Stimulated activated naive CD8-positive, alpha-beta T cell treated with anti-CD3 and anti-CD28 coated beads, Interleukin-15, amount 100 ng/mL, for 72 hours (primary cell): ENCODE measurements at regions not wholly inside any gene's neighbourhood (a gene's known extent, or its start where the extent isn't known, plus 50 kb on each side); places are given as distances from the start of the nearest gene placed in this dataset.
"Not testable (repeated sequence)": the region's sequence is repeated elsewhere in the genome, so short reads cannot be mapped to it uniquely, and the experiment has no call there.

ENCODE experiments used
- ATAC-seq: fragments of 150-1000 bp; cut with Tn5 transposase; 2 replicates; pipeline ENCODE4 v1.10.0; 2021; ENCODE audit warnings: mild to moderate bottlenecking, moderate library complexity
- DNase-seq, 2 donors: peaks; one replicate each; pipeline ENCODE4 v3.0.0; 2021 to 2022
- H3K27ac Mint-ChIP-seq, 2 donors: one replicate each; pipeline ENCODE4 v1.8.0; 2022; ENCODE audit warnings: mild to moderate bottlenecking in 2 of 2, mixed read lengths in 2 of 2, moderate library complexity in 2 of 2
- H3K27me3 Mint-ChIP-seq: one replicate; pipeline ENCODE4 v1.8.0; 2022; ENCODE audit warnings: mixed read lengths
- H3K4me1 Mint-ChIP-seq: one replicate; pipeline ENCODE4 v1.8.0; 2022; ENCODE audit warnings: mild to moderate bottlenecking, mixed read lengths
- H3K4me3 Mint-ChIP-seq, 2 donors: one replicate each; pipeline ENCODE4 v1.8.0; 2022; ENCODE audit warnings: mild to moderate bottlenecking in 2 of 2, mixed read lengths in 2 of 2, moderate library complexity in 1 of 2
- H3K9me3 Mint-ChIP-seq, 2 donors: one replicate each; pipeline ENCODE4 v1.8.0; 2022; ENCODE audit warnings: mixed read lengths in 2 of 2

DNA sequence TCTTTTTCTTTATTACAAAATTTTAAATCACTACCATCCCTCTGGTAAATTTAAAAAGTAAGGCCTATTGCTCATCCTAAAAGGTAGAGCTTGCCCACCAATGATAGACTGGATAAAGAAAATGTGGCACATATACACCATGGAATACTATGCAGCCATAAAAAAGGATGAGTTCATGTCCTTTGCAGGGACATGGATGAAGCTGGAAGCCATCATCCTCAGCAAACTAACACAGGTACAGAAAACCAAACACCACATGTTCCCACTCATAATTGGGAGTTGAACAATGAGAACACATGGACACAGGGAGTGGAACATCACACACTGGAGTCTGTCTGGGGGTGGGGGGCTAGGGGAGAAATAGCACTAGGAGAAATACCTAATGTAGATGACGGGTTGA lies 155.2 kb upstream of the NOCT start:
- H3K4me3 Mint-ChIP-seq, DNase-seq, ATAC-seq, H3K27ac Mint-ChIP-seq, H3K4me1 Mint-ChIP-seq, H3K9me3 Mint-ChIP-seq: not testable (repeated sequence)
- peaks cover 18% of the 10 kb centered on the region for H3K27me3 Mint-ChIP-seq

DNA sequence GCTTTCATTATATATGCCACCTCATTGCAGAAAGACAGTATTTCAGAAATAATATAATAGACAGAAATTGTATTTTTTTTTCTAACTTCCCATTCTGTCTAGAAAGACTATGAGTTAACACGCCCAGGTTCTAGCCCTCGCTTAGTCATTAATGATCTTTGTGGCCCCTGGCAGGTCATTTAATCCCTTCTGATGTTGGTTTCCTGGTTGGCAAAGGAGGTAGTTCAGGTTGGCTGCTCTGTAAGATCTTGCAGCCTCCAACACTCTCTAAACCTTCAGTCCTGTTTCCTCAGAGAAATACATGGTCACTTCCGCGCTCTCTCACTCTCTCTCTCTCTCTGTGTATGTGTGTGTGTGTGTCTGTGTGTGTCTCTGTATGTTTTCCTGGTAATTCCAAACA lies 156.3 kb upstream of the NOCT start:
- peaks cover 0 to 6% of the 10 kb centered on the region in 2 donors for H3K9me3 Mint-ChIP-seq
- H3K27ac Mint-ChIP-seq = no peak overlapping the region
- no peak for DNase-seq
- no peaks in the 10 kb centered on the region for H3K4me1 Mint-ChIP-seq
- H3K4me3 Mint-ChIP-seq = no peak overlapping the region
- ATAC-seq = no peak
- peaks cover 18% of the 10 kb centered on the region for H3K27me3 Mint-ChIP-seq

DNA sequence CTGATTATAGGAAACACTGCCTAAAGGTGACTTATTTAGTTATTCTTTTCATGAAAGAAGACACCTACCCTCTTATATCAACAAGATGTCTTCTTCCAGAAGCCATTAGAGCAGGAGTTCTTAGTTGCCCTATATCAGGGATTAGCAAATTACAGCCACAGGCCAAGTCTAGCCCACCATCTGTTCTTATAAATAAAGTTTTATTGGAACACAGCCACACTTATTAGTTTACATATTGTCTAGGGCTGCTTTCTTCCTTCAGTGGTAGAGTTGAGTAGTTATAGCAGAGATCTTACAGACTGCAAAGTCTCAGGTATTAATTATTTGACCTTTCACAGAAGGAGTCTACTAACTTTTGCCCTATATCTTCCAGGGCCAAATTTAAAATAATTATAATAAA lies 157.2 kb upstream of the NOCT start:
- H3K4me3 Mint-ChIP-seq = no peak overlapping the region
- no peak for ATAC-seq

DNA sequence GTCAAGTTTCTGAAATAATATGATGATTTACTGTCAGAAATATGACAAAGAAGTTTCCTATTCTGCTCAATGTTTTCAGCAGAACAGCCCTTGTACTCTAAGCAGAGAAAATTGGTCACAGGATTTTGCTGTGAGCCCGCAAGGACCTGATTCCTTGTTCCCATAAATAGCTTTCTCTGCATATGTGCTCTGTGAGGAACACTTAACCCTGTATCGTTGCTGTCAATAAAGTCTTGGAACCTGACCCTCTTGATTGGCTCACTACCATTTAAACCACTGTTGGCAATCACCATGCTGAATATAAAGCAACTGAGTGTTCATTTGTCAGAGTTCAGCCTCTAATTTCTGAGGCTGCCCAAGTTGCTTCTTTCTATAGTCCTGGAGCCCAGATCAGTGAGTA lies 158.2 kb upstream of the NOCT start:
- ATAC-seq (no peak), DNase-seq (no peak)
- Mint-ChIP-seq H3K27me3 (peaks cover 18% of the 10 kb centered on the region), H3K4me1 (no peaks in the 10 kb centered on the region), H3K4me3 (no peak overlapping the region), H3K9me3 (peaks cover 0 to 6% of the 10 kb centered on the region in 2 donors), H3K27ac (no peak overlapping the region)

More for the DNA sequence above, 157.2 kb upstream of the NOCT start:
- peaks cover 0 to 6% of the 10 kb centered on the region in 2 donors for H3K9me3 Mint-ChIP-seq
- no peak for DNase-seq
- no peaks in the 10 kb centered on the region for H3K4me1 Mint-ChIP-seq
- peaks cover 18% of the 10 kb centered on the region for H3K27me3 Mint-ChIP-seq
- H3K27ac Mint-ChIP-seq = no peak overlapping the region

DNA sequence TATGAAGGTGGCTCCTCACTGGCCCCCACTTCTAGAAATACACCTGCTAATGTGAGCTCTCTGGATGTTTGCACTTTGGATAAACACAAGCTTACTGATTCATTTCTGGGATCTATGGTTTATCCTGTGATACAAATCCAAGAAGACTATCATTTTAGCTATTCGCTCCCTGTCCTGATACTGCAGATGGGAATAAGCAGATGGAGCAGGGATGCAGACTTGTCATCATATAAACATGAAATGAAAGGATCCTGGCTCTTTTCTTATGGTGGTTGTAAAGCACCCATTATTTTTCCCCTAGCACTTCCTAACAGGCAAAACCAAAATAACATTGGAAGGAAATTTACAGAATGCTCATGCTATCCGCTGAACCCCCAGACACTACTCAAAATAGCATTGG lies 162.9 kb upstream of the NOCT start:
- H3K4me3 Mint-ChIP-seq = no peak overlapping the region
- H3K9me3 Mint-ChIP-seq = peaks cover 0 to 6% of the 10 kb centered on the region in 2 donors
- no peaks in the 10 kb centered on the region for H3K4me1 Mint-ChIP-seq
- no peak overlapping the region for H3K27ac Mint-ChIP-seq
- ATAC-seq (no peak), DNase-seq (no peak)
- H3K27me3 Mint-ChIP-seq = peaks cover 24% of the 10 kb centered on the region

DNA sequence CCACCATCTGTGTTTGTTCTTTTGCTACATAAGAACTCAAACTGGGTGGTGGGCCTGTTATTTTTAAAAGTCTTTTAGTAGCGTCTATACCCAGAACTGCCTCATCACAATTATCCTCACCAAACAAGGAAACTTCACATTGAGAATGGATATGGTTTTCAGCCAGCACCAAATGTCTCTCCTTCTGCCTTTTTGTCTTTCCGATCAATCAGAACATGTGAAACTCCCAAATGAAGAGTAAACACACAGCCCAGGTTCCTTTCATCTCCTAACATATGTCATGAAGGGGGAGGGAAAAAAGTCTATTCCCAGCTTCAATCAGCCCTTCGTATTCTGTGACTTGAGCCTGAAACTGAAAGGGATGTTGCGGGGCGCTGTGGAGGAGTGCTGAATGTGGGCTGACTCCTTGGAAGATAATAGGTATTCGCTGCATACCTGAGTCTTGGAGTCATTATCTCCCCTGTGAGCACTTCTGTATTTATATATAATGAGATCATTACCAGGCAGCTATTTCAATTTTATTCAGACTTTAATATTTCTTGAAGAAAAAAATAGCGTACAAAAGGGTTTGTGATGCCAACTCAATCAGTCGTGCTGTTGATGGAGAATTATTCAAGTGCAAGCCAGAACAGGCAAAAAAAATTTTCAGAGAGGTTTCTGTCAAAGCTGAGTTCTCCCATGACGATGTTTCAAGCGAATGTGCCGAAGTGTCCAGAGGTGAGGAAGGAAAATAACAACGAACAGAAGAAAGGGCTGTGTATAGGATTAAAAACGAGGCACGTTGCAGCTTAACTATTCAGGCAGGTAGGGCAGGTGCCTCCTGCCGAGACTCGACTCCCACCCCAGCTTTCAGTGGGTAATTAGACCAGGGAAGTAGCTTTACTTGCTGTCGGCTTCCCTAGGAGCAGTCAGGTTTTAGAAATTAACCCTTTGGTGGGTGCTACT lies 163.9 kb upstream of the NOCT start:
- no peak for ATAC-seq
- Mint-ChIP-seq H3K4me1 (no peaks in the 10 kb centered on the region), H3K27ac (no peak overlapping the region), H3K4me3 (no peak overlapping the region), H3K9me3 (peaks cover 0 to 6% of the 10 kb centered on the region in 2 donors), H3K27me3 (peaks cover 32% of the 10 kb centered on the region)
- no peak for DNase-seq

DNA sequence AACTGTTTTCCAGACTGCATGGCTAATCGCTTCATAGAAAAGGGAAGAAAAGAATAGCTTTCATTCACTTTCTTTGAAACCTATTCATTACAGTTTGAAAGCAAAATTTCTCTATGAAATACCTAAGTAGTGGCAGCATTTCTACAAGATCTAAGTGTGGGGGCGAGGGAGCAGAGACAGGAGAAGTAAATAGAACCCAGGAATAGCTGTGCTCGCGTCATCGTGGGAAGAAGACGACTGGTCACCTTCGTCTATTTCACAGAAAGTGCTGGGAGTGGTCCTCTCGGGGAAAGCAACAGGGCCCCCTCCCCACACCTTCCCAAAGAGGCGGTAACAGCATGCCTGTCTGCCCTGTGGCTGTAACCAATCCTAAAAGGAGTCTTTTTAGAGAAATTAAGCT lies 169.9 kb upstream of the NOCT start:
- ATAC-seq (no peak), DNase-seq (no peak)
- H3K4me1 Mint-ChIP-seq = no peaks in the 10 kb centered on the region
- peaks cover 33% of the 10 kb centered on the region for H3K27me3 Mint-ChIP-seq
- no peaks in the 10 kb centered on the region for H3K9me3 Mint-ChIP-seq
- no peak overlapping the region for H3K4me3 Mint-ChIP-seq
- H3K27ac Mint-ChIP-seq = no peak overlapping the region

DNA sequence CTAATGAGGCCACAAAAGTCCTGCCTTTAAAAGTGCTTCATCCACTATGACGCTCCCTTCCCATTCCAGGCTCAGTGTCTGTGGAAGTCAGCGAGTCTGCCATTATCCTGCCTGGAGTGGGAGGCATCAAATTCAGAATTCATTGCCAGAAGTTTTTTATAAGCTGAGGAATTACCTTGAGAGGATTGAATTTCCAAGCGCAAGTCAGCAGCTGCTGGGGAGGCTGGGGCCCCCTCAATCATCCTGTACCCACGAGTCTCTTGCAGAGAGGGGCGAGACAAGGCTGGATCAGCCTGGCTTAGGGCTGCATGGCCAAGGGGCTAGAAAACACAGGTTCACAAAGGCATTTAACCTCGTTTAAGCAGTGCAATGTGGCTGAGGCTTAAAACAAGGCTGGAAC lies 170.5 kb upstream of the NOCT start:
- Mint-ChIP-seq H3K27ac (no peak overlapping the region), H3K4me1 (no peaks in the 10 kb centered on the region), H3K27me3 (peaks cover 35% of the 10 kb centered on the region), H3K9me3 (no peaks in the 10 kb centered on the region), H3K4me3 (no peak overlapping the region)
- ATAC-seq (no peak), DNase-seq (no peak)

DNA sequence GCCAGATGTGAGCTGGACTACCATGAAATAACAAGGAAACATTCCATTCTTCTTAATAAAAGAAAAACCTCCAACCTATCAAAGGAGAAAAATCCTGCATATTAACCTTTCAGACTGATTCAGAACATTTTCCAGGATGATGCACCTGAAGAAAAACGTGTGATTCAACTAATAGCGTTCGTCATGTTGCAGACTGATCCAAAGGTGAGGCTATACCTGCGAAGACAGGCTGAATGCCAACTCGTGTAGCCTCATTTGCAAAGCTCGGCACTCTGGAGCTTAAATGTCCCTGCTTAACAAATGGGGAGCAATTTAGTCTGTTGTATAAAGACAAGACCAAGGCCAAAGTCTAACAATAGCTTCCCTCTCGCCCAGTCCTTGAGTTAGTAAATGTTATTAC lies 172.0 kb upstream of the NOCT start:
- ATAC-seq (no peak), DNase-seq (no peak)
- Mint-ChIP-seq H3K4me1 (no peaks in the 10 kb centered on the region), H3K27me3 (peaks cover 35% of the 10 kb centered on the region), H3K4me3 (no peak overlapping the region), H3K9me3 (no peaks in the 10 kb centered on the region), H3K27ac (no peak overlapping the region)

DNA sequence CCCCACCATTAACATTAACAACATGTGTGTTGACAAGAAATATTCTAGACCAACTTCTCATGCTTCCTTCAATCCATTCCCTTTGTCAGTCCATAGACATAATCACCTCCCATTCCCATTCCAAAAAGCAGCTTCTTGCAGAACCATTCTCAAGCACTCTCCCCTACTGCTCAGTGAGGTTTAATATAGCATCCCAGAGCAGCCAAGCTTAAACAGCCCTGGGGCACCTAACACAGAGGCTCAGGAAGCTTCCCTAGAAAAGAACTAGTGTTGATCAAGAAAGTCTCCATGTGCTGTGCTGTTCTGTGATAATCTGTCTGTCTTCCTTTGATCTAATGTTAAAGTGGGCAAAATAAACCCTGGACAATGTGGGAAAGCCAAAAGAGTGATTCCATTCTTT lies 174.2 kb upstream of the NOCT start:
- Mint-ChIP-seq H3K27ac (no peak overlapping the region), H3K4me1 (no peaks in the 10 kb centered on the region), H3K9me3 (no peaks in the 10 kb centered on the region), H3K4me3 (no peak overlapping the region), H3K27me3 (peaks cover 28% of the 10 kb centered on the region)
- ATAC-seq (no peak), DNase-seq (no peak)

DNA sequence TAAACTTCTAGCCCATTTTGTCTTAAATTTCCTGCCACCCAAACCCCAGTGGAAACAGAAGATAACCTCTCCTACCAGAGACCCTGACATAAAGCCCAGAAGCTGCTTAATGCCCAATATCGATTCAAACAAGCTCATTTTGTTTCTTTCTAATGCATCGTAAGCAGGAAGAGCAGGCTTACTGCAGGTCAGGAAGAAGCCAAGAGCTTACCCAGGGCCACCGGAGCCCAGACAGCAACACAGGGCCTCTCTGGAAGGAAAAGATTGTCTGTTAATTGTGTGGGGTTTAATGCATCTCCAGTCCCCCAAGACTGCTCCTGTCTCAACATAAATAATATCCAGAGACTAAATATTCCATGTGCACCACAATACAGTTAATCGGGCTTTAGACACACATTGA lies 177.3 kb upstream of the NOCT start:
- no peak for ATAC-seq
- DNase-seq = no peak
- Mint-ChIP-seq H3K4me3 (no peak overlapping the region), H3K9me3 (no peaks in the 10 kb centered on the region), H3K4me1 (no peaks in the 10 kb centered on the region), H3K27ac (no peak overlapping the region), H3K27me3 (peaks cover 33% of the 10 kb centered on the region)

DNA sequence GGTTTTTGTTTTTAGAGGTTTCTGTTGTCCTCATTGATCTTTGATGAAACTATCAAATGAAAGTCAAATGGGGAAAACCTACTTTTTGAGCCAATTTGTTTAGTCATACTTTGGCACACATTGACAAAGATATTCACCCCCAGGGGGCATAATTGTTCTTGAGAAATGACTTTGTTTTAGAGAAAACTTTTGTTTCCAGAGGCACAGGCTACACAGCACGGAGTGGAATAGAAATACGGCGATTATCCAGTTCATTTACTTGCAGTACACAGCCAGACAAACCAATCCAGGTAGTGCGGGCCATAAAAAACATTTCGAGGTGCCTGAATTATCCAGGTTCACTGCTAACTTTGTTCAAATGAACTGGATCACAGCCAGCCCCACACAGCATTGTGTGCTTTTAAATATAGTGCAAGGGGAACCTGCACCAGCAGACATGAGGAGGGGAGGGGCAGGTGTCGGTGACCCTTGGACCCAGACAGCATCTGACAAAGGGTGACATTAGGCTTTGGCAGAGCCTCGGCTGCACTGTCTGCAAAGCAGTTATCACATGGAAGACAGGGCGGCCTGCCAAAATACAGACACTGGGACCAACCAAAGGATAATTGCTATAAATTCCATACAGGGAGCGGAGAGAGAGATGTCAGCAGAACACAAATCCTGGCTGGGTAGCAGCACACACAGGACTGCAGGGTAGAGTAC lies 179.6 kb upstream of the NOCT start:
- Mint-ChIP-seq H3K27me3 (peaks cover 12% of the 10 kb centered on the region), H3K27ac (peak overlapping the region in 1 of 2 donors; percentile 55), H3K9me3 (no peaks in the 10 kb centered on the region), H3K4me1 (no peaks in the 10 kb centered on the region), H3K4me3 (no peak overlapping the region)
- no peak for ATAC-seq
- no peak for DNase-seq

DNA sequence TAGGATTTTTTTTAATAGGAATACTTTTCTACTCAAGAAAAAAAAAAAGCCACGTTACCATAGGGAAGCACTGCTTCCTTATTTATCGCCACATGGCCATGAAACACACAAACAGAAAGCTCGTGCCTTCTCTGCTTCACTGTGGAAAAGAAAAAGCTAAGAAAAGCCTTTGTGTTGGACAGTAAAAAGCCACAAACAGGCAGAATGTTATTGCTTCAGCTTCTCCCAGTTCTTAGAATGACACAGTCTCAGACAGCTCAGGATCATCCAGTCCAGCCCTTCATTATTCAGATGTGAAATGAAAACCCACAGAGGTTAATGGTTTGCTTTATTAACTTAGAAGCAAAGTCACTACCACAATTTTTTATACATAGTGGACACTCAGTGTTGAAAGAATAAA lies 181.6 kb upstream of the NOCT start:
- Mint-ChIP-seq H3K27ac (no peak overlapping the region), H3K4me3 (no peak overlapping the region), H3K4me1 (no peaks in the 10 kb centered on the region), H3K27me3 (peaks cover 7% of the 10 kb centered on the region), H3K9me3 (no peaks in the 10 kb centered on the region)
- DNase-seq (no peak), ATAC-seq (no peak)

DNA sequence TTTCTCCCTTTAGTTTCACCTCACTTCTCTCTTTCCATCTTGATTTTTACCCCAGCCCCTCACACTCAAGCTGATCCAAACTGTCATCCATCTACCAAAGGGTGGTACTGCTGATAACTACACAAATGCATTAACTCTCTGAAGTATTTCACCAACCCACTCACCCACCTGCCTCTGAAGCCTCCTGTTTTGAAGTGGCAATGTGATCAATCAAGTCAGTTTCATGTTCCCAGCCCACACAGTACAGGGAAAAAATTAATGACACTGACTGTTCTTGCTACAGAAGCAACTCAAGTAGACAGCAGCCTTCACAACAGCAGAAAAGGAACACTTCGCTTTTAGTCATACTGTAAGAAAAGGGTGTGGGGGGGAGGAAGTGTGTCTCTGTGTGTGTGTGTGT lies 183.0 kb upstream of the NOCT start:
- ATAC-seq = peak; percentile 50
- peaks cover 7% of the 10 kb centered on the region for H3K27me3 Mint-ChIP-seq
- no peaks in the 10 kb centered on the region for H3K9me3 Mint-ChIP-seq
- H3K4me1 Mint-ChIP-seq = no peaks in the 10 kb centered on the region
- H3K4me3 Mint-ChIP-seq = no peak overlapping the region
- no peak for DNase-seq
- no peak overlapping the region for H3K27ac Mint-ChIP-seq

DNA sequence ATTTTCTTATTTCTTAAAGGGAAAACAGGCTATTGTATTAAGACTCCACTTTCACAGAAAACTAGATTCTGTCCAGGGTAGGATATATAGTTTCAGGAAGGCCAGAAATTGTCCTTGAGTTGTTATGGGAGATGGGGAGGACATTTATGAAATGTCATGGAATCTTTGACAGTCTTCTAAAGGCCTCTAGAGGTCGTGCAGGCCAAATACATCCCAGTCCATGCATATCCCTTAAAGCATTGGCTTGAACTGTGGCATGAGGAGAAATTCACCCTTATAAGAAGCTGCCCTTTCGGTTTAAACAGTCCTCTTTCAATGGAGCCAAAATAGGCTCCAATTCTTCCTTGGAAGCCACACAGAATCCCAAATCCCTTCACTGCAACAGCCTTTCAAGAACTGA lies 183.6 kb upstream of the NOCT start:
- H3K4me1 Mint-ChIP-seq = no peaks in the 10 kb centered on the region
- H3K4me3 Mint-ChIP-seq = no peak overlapping the region
- H3K9me3 Mint-ChIP-seq = no peaks in the 10 kb centered on the region
- no peak for DNase-seq
- H3K27ac Mint-ChIP-seq = no peak overlapping the region
- no peak for ATAC-seq
- peaks cover 7% of the 10 kb centered on the region for H3K27me3 Mint-ChIP-seq

DNA sequence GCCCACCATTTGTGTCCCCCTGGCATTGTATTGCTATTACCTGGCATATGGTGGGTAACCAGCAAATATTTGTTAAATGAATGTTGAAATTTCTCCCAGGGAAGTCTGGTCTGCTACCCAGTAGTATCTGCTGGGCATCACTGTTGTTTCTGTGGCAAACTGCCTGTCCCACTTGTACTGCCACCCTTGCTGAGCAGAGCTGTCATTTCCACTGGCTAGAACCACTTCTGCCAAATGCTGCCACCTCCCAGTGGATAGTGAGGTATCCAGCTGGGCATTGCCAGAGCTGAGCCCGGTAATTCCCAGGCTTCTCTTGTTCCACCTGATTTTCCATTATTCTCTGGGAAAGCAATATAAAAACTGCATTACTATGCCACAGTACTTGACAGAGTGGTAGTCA lies 186.7 kb upstream of the NOCT start:
- Mint-ChIP-seq H3K9me3 (no peaks in the 10 kb centered on the region), H3K27me3 (no peaks in the 10 kb centered on the region), H3K4me3 (no peak overlapping the region), H3K27ac (no peak overlapping the region), H3K4me1 (no peaks in the 10 kb centered on the region)
- ATAC-seq = no peak
- no peak for DNase-seq
